ENCODE measurements at regions not wholly inside any gene's neighbourhood (a gene's known extent, or its start where the extent isn't known, plus 50 kb on each side); places are given as distances from the start of the nearest gene placed in this dataset.

DNA sequence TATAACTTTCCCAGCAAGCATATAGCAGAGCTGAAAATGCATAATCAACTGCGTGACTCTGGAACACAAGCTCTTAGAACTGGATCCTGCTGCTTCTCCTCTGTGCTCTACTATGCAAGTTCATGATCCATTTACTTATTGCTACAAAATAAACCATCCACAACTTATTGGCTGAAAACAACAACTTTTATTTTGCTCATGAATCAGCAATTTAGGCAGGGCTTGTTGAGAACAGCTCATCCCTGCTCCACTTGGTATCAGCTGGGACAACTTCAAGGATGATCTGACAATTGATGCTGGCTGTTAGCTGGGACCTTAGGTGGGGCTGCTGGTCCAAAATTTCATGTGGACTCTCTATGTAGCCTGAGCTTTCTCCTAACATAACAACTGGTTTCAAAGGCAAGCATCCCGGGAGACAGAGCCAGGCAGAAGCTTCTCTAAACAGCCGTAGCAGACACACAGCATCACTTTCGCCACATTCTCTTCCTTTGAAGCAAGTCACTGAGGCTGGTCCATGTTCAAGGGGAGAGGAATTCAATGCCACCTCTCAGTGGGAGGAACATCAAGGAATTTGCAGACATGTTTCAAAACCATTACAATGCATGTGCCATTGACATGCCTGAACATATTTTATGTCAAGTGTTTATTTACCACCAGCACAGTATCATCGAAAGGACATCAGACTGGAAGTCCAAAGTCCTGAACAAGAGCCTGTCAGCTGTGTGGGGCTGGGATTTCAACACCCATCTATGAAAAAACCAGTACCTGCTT lies 153.1 kb upstream of the PKDCC start:
- Mint-ChIP-seq H3K9me3 (no peaks in the 10 kb centered on the region), H3K36me3 (no peaks in the 10 kb centered on the region), H3K4me3 (no peak overlapping the region), H3K4me1 (no peaks in the 10 kb centered on the region), H3K27ac (no peak overlapping the region), H3K27me3 (peaks cover 12 to 49% (median 30%) of the 10 kb centered on the region in 3 donors)
- DNase-seq = no peak
- no peak for ATAC-seq (ENCODE audit: low read depth in 2 of 2)

DNA sequence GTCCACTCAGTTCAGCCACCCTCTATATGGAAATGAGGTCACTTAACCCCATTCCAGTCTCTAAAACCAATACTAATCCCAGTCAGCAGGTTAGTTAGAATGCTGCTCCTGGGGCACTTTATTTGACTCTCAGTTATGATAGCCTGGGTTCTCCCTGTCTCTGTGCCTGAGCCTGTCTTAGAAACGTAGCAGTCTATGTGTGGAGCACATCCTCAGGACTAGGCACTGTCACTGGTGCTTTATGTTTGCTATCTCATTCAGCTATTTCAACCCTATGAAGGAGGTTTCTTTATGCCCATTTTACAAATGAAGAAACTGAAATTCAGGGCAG lies 152.5 kb upstream of the PKDCC start:
- no peaks in the 10 kb centered on the region for H3K4me1 Mint-ChIP-seq
- ATAC-seq (ENCODE audit: low read depth in 2 of 2) (no peak), DNase-seq (no peak)
- no peaks in the 10 kb centered on the region for H3K9me3 Mint-ChIP-seq
- H3K27ac Mint-ChIP-seq = no peak overlapping the region
- no peak overlapping the region for H3K4me3 Mint-ChIP-seq
- peaks cover 9 to 47% (median 26%) of the 10 kb centered on the region in 3 donors for H3K27me3 Mint-ChIP-seq
- H3K36me3 Mint-ChIP-seq = no peaks in the 10 kb centered on the region

DNA sequence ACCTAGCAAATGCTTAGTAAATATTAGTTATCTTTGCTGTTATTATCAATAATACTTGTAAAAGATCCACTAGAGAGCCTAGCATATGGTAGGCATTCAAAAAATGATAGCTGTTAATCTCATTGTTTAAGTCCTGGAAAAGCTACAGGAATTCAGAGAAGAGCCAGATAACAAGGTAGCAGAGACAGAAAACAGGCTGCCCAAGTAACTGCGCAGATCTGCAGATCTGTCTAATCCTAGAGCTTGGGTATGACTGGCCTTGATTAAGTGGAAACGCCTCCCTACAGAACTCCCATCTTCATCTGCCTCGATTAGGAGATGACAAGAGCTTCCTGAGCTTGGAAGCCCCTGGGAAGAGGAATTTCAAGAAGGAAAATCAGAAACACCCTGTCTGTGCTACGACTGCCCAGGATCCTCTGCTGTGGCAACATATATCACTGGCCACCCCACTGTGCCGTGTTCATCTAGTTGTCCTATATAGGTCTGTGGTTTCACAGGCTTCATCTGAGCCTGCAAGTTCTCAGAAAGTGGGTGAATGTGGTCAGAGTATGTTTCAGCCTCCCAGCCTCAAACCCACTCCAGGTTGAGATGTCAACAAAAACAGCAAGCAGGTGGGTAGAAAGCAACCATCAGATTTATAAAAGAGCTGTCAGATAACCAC lies 151.5 kb upstream of the PKDCC start:
- H3K36me3 Mint-ChIP-seq = no peaks in the 10 kb centered on the region
- ATAC-seq (ENCODE audit: low read depth in 2 of 2) (no peak), DNase-seq (no peak)
- H3K9me3 Mint-ChIP-seq = no peaks in the 10 kb centered on the region
- H3K4me3 Mint-ChIP-seq = no peak overlapping the region
- no peaks in the 10 kb centered on the region for H3K4me1 Mint-ChIP-seq
- H3K27ac Mint-ChIP-seq = no peak overlapping the region
- H3K27me3 Mint-ChIP-seq = peaks cover 5 to 36% (median 26%) of the 10 kb centered on the region in 3 donors

DNA sequence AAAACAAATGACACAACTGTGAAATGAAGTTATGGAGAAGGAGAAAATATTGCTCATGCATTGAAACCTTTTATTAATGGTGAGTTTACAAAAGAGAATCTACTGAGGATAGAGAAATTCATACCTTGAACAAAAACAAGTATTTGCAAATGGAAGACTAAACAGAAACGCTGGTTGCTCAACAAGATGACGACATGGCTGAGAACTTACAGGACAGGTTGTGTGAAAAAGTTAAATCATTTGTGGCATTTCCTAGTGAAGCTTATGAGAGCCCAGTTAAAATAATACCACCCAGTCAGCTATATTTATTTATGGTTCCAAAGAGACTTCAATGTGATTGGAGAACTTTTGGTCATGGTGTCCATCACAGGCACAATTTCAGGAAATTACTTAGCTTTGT lies 148.6 kb upstream of the PKDCC start:
- DNase-seq (no peak), ATAC-seq (ENCODE audit: low read depth in 2 of 2) (no peak)
- Mint-ChIP-seq H3K36me3 (no peaks in the 10 kb centered on the region), H3K27me3 (peaks cover 13 to 48% (median 32%) of the 10 kb centered on the region in 3 donors), H3K4me1 (no peaks in the 10 kb centered on the region), H3K9me3 (no peaks in the 10 kb centered on the region), H3K4me3 (no peak overlapping the region), H3K27ac (no peak overlapping the region)

DNA sequence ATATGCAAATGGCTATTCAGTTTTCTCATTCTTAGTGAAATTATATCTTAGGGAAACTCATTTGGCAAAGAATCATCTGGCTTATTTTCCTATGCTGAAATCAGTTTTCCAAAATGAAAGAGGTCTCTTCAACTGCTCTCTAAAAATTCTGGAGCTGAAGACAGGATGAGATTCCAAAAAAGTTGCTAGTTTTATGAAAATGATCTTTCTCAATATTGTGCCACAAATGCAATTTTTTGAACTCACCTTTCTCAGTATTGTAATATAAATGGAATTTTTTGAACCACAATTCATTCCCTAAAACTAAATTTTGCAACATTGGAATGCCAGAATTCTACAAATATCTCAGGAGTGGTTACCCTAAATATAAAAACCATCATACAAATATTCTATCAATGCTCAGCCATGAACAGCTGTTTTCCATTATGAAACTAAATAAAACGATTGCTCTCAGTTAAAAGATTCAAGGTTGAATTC lies 147.7 kb upstream of the PKDCC start:
- DNase-seq (no peak), ATAC-seq (ENCODE audit: low read depth in 2 of 2) (no peak)
- Mint-ChIP-seq H3K27ac (no peak overlapping the region), H3K4me3 (no peak overlapping the region), H3K36me3 (no peaks in the 10 kb centered on the region), H3K4me1 (no peaks in the 10 kb centered on the region), H3K27me3 (peaks cover 19 to 52% (median 37%) of the 10 kb centered on the region in 3 donors), H3K9me3 (no peaks in the 10 kb centered on the region)

DNA sequence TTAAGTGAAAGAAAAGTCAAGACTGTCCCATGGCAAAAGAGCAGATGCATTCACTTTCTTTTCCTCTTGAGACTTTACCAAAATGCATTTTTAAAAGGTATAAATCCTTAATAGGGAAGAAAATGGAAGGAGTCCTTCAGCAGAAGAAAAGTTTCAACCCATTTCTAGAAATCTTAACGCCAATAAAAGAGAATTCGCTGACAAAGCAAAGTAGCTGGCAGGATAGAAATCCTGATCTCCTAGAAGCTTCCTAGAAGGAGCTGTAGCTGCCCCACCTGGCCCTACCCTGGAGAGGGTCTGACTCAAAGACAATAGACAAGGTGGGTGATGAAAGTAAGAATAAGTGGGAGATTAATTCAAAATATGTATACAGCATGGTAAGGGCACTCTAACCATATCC lies 144.9 kb upstream of the PKDCC start:
- H3K27ac Mint-ChIP-seq = no peak overlapping the region
- peaks cover 20 to 49% (median 35%) of the 10 kb centered on the region in 3 donors for H3K27me3 Mint-ChIP-seq
- H3K9me3 Mint-ChIP-seq = no peaks in the 10 kb centered on the region
- no peak for DNase-seq
- ATAC-seq (ENCODE audit: low read depth in 2 of 2) = no peak
- no peaks in the 10 kb centered on the region for H3K4me1 Mint-ChIP-seq
- no peaks in the 10 kb centered on the region for H3K36me3 Mint-ChIP-seq
- no peak overlapping the region for H3K4me3 Mint-ChIP-seq

DNA sequence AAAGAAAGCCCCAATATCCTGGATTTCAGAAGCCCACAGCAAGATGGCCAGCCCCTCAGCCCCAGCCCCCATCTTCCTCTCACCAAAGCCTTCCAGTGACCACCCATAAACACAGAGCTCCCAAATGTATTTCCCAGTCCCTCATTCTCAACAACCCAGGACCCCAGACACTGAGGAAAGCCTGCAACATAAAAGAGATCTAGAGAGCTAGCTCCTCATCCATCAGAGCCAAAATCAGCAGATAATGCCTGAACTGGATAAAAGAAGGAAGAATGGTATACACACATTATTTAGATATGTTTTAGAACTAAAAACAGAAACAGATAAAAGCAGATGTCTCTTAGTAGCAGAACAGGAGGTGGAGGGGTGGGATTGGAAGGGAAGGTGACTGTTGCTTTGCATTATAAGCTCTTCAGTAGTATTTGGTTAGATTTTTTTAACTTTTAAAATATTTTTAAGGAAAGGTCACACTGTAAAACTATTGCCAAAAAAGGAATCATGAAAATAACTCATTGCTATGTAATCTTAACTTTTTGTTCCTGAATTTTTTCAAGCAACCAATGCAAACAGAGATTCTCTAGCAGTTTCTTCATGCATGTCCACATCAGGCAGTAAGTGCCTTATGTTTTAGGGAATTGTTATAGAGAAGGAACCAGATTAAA lies 144.2 kb upstream of the PKDCC start:
- Mint-ChIP-seq H3K4me1 (no peaks in the 10 kb centered on the region), H3K27ac (no peak overlapping the region), H3K4me3 (no peak overlapping the region), H3K9me3 (no peaks in the 10 kb centered on the region), H3K36me3 (no peaks in the 10 kb centered on the region), H3K27me3 (peaks cover 23 to 45% (median 38%) of the 10 kb centered on the region in 3 donors)
- ATAC-seq (ENCODE audit: low read depth in 2 of 2) (no peak), DNase-seq (no peak)

DNA sequence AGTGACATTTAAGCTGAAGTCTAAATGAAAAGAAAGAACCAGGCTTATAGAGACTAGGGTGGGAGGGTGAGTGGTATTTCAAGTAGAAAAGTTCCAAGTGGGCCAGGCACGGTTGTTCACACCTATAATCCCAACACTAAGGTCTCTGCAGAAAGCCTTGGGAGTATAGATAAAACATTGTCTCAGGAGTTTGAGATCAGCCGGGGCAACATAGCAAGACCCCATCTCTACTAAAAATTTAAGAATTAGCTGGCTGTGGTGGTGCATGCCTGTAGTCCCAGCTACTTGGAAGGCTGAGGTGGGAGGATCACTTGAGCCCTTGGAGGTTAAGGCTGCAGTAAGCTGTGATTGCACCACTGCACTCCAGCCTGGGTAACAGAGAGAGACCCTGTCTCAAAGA lies 143.4 kb upstream of the PKDCC start:
- no peak for DNase-seq

DNA sequence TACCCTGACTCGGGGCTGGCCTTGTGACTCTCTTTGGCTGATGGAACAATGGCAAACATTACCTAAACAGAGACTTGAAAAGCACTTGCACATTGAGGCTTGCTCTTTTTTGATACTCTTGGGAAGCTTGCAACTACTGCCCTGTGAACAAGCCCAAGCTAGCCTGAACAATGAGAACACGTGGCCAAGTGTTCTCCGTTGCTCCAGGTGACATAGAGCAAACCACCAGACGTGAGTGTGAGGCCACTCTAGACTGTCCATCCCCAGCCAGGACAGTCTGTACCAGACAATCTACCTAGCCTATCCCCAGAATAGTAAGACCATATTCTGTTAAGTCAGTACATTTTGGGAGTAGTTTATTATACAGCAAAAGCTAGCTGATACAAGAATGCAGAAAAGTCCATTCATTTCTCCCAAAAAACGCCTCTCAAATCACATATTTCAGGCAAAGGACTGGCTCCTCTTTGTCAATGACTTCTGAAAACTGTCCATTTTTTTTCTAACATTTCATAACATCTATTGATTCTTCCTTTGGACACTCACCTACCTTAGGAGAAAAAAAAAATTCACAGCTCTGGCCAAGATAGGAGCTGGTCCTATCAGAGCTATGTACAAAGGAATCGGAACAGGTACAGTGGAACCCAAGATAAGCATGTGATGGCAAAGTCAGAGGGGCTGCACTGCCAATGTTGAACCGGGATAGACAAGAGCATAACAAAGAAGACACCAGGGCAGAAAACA lies 142.1 kb upstream of the PKDCC start:
- ATAC-seq (ENCODE audit: low read depth in 2 of 2) (no peak), DNase-seq (no peak)
- peaks cover 29 to 58% (median 37%) of the 10 kb centered on the region in 3 donors for H3K27me3 Mint-ChIP-seq
- no peak overlapping the region for H3K4me3 Mint-ChIP-seq
- no peaks in the 10 kb centered on the region for H3K9me3 Mint-ChIP-seq
- H3K36me3 Mint-ChIP-seq = no peaks in the 10 kb centered on the region
- H3K27ac Mint-ChIP-seq = no peak overlapping the region
- H3K4me1 Mint-ChIP-seq = no peaks in the 10 kb centered on the region

More for the DNA sequence above, 143.4 kb upstream of the PKDCC start:
- H3K9me3 Mint-ChIP-seq = no peaks in the 10 kb centered on the region
- ATAC-seq (ENCODE audit: low read depth in 2 of 2) = no peak
- no peak overlapping the region for H3K4me3 Mint-ChIP-seq
- H3K27me3 Mint-ChIP-seq = peaks cover 26 to 51% (median 36%) of the 10 kb centered on the region in 3 donors
- no peak overlapping the region for H3K27ac Mint-ChIP-seq
- no peaks in the 10 kb centered on the region for H3K4me1 Mint-ChIP-seq
- no peaks in the 10 kb centered on the region for H3K36me3 Mint-ChIP-seq

DNA sequence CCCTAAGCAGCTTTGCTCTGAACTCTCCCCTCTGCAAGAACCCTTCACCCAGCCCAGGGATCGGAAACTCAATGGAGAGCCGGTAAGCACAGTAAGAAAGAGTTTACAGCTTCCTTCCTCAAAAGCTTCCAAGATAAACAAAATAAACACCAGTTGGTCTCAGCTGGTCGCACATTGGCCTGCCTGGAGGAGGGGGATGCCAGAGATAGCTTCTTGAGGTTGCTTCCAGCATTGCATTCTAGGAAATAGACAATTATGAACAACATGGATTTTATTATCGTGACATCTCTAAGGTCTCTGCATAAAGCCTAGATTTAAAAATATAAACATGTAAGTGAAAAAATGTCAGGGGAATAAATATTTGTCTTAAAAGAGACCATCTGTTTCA lies 141.5 kb upstream of the PKDCC start:
- Mint-ChIP-seq H3K36me3 (no peaks in the 10 kb centered on the region), H3K4me3 (no peak overlapping the region), H3K9me3 (no peaks in the 10 kb centered on the region), H3K27ac (no peak overlapping the region), H3K27me3 (peaks cover 34 to 63% (median 42%) of the 10 kb centered on the region in 3 donors), H3K4me1 (no peaks in the 10 kb centered on the region)
- DNase-seq (no peak), ATAC-seq (ENCODE audit: low read depth in 2 of 2) (no peak)

DNA sequence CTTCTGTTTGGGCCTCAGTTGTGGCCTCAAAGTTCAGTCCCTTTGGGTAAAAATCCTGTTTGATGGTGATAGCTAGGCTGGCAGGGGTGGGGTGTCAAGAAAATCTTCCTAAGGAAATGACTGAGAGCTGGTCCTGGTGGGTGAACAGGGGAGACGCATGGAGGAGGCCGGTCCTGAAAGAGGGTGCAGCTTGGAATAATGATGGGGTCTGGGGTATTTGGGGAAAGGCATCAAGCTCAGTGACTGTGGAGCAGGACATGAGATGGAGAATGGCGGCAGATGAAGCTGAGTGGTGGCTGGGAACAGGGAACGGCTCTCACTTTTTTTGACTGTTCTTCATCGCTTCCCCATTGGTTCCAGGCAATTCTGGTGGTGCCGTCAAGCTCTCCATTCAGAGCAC lies 140.7 kb upstream of the PKDCC start:
- no peak for DNase-seq
- Mint-ChIP-seq H3K9me3 (no peaks in the 10 kb centered on the region), H3K36me3 (no peaks in the 10 kb centered on the region), H3K27me3 (peaks cover 36 to 67% (median 44%) of the 10 kb centered on the region in 3 donors), H3K4me1 (no peaks in the 10 kb centered on the region), H3K4me3 (no peak overlapping the region), H3K27ac (no peak overlapping the region)
- no peak for ATAC-seq (ENCODE audit: low read depth in 2 of 2)

DNA sequence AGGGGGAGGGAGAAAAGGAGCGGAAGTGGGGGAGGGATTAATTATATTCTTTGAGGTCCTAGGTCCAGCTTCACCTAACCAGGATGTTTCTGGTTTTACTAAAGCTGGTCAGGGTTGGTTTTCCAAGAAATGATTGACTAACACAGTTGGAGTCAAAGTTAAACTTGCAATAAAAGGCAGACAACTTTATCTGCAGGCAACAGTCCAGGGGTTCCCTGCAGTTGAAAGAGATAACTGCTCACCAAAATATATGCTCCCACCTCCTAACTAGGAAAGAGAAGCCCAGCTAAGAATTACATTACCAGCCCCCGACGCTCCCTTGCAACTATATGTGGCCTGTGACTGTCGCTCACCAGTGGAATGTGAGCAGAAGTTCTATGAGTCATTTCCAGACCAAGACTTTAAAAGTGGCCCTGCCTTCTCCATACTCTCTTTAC lies 140.0 kb upstream of the PKDCC start:
- Mint-ChIP-seq H3K9me3 (no peaks in the 10 kb centered on the region), H3K27ac (peak overlapping the region in 1 of 6 donors; percentile 10), H3K36me3 (no peaks in the 10 kb centered on the region), H3K4me1 (no peaks in the 10 kb centered on the region), H3K4me3 (no peak overlapping the region), H3K27me3 (peaks cover 36 to 69% (median 44%) of the 10 kb centered on the region in 3 donors)
- DNase-seq = no peak
- no peak for ATAC-seq (ENCODE audit: low read depth in 2 of 2)

DNA sequence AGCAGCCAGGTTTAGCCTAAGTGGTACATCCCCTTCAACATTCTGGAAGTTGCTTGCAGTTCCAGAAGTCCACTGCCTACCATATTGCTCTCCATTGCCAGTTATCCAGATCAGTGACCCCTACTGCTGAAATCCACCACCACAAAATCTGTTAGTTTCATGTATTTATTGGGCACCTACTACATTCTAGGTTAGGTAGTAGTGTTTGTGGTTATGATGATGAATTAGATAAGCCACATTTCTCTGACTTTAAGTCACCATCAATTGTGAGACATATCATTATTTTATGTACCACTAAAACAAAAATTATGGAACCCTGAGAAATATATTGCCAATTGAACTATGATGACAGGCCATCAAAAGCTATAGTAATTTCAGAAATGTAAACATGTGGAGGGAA lies 139.5 kb upstream of the PKDCC start:
- peaks cover 31 to 69% (median 39%) of the 10 kb centered on the region in 3 donors for H3K27me3 Mint-ChIP-seq

More for the DNA sequence above, 139.5 kb upstream of the PKDCC start:
- no peak for ATAC-seq (ENCODE audit: low read depth in 2 of 2)
- no peak for DNase-seq
- Mint-ChIP-seq H3K4me1 (no peaks in the 10 kb centered on the region), H3K36me3 (no peaks in the 10 kb centered on the region), H3K4me3 (no peak overlapping the region), H3K27ac (peak overlapping the region in 1 of 6 donors; percentile 1), H3K9me3 (no peaks in the 10 kb centered on the region)

All from naive B cell (primary cell).